H1 (cell line): ENCODE measurements at regions not wholly inside any gene's neighbourhood (a gene's known extent, or its start where the extent isn't known, plus 50 kb on each side); places are given as distances from the start of the nearest gene placed in this dataset.

Experiments
- CTCF ChIA-PET: fragments of 300-600 bp; sonication (Branson Sonifier 250); formaldehyde crosslinking; loops from one replicate; lab custom pipeline; 2021; ENCODE audit not compliant: partially characterized antibody; lab: Charles Lee
- POLR2A ChIA-PET: fragments of 300-600 bp; sonication (Branson Sonifier 250); formaldehyde crosslinking; loops from one replicate; lab custom pipeline; 2021; ENCODE audit warnings: inconsistent platforms; ENCODE audit not compliant: partially characterized antibody; lab: Charles Lee
- DNase-seq, 2 experiments: peaks; one replicate each; pipeline versions ENCODE4 v3.0.0 to v3.0.0-alpha.2; 2010 to 2022; ENCODE audit warnings: low spot score in 2 of 2, low read depth in 1 of 2, mixed read lengths in 1 of 2
- FAIRE-seq: peaks from 2 replicates; lab custom pipeline; 2011; peaks lifted over from hg19 to GRCh38; lab: Jason Lieb, UNC
- H2AFZ ChIP-seq: 2 replicates; pipeline ENCODE4 v1.8.1; 2012; ENCODE audit warnings: low read length, inconsistent platforms
- H2AK5ac ChIP-seq: 2 replicates; pipeline ENCODE4 v1.6.1; 2013; ENCODE audit warnings: low read depth, low read length
- H2BK120ac ChIP-seq: replicated peaks from 2 replicates; pipeline ENCODE3; 2013; ENCODE audit warnings: low read depth, low read length, inconsistent platforms
- H2BK12ac ChIP-seq: 2 replicates; pipeline ENCODE4 v1.6.1; 2013; ENCODE audit warnings: low read depth, low read length
- H2BK15ac ChIP-seq: 2 replicates; pipeline ENCODE4 v1.6.1; 2013; ENCODE audit warnings: low read length
- H2BK20ac ChIP-seq: 2 replicates; pipeline ENCODE4 v1.6.1; 2013; ENCODE audit warnings: low read length
- H2BK5ac ChIP-seq: 2 replicates; pipeline ENCODE4 v1.6.1; 2013; ENCODE audit warnings: low read depth, low read length
- H3K14ac ChIP-seq: 2 replicates; pipeline ENCODE4 v1.6.1; 2013; ENCODE audit warnings: inconsistent platforms; ENCODE audit not compliant: insufficient read length
- H3K18ac ChIP-seq: 2 replicates; pipeline ENCODE4 v1.6.1; 2013; ENCODE audit warnings: low read length; ENCODE audit errors: extremely low read depth
- H3K23ac ChIP-seq: 2 replicates; pipeline ENCODE4 v1.6.1; 2013; ENCODE audit warnings: inconsistent platforms; ENCODE audit not compliant: insufficient read length
- H3K23me2 ChIP-seq: 2 replicates; pipeline ENCODE4 v1.6.1; 2013; ENCODE audit warnings: low read depth, low read length
- H3K27ac ChIP-seq: 2 replicates; pipeline ENCODE4 v1.6.1; 2011; ENCODE audit warnings: low read depth, low read length, inconsistent platforms
- H3K27me3 ChIP-seq, 4 experiments: replicated peaks in 1 of 4; 1 replicate in 1 of 4; 2 replicates in 3 of 4; pipeline versions ENCODE4 v1.6.1 to v1.8.1; 2011 to 2013; ENCODE audit warnings: low read length in 3 of 4, mild to moderate bottlenecking in 3 of 4, inconsistent platforms in 2 of 4, mixed read lengths in 2 of 4, moderate library complexity in 1 of 4; ENCODE audit not compliant: control insufficient read depth in 3 of 4, insufficient read depth in 3 of 4; ENCODE audit errors: extremely low read depth in 1 of 4
- H3K36me3 ChIP-seq, 4 experiments: 2 replicates each; pipeline versions ENCODE4 v1.6.1 to v1.8.1; 2011 to 2013; ENCODE audit warnings: mild to moderate bottlenecking in 4 of 4, low read length in 3 of 4, moderate library complexity in 2 of 4, control low read depth in 1 of 4, inconsistent platforms in 1 of 4; ENCODE audit not compliant: insufficient read depth in 4 of 4, control insufficient read depth in 2 of 4
- H3K4ac ChIP-seq: replicated peaks from 2 replicates; pipeline ENCODE3; 2013; ENCODE audit warnings: low read length, low read depth, mixed read lengths, inconsistent platforms; ENCODE audit not compliant: insufficient read length
- H3K4me1 ChIP-seq, 4 experiments: replicated peaks in 1 of 4; 1 replicate in 1 of 4; 2 replicates in 3 of 4; pipeline versions ENCODE4 v1.6.1 to v1.8.1; 2011 to 2013; ENCODE audit warnings: low read length in 3 of 4, inconsistent platforms in 2 of 4, mixed read lengths in 1 of 4; ENCODE audit not compliant: insufficient read depth in 4 of 4, control insufficient read depth in 3 of 4
- H3K4me2 ChIP-seq, 2 experiments: 2 replicates each; pipeline versions ENCODE4 v1.6.1 to v1.8.1; 2011 to 2013; ENCODE audit warnings: low read depth in 2 of 2, low read length in 2 of 2, control low read depth in 1 of 2, inconsistent platforms in 1 of 2, mild to moderate bottlenecking in 1 of 2; ENCODE audit not compliant: insufficient read depth in 1 of 2
- H3K4me3 ChIP-seq, 4 experiments: fragments of 200-600, 300-600 bp in 1 of 4; sonication (generic), shearing (Covaris generic), sonication (Bioruptor Twin) in 1 of 4; 2 replicates each; pipeline versions ENCODE4 v1.5.1 to v1.8.1; 2011 to 2016; ENCODE audit warnings: low read length in 4 of 4, low read depth in 3 of 4, control low read depth in 2 of 4, inconsistent platforms in 2 of 4, mild to moderate bottlenecking in 2 of 4, mixed read lengths in 1 of 4, moderate library complexity in 1 of 4; ENCODE audit not compliant: insufficient read depth in 2 of 4; ENCODE audit errors: extremely low read depth in 1 of 4
- H3K56ac ChIP-seq: replicated peaks from 2 replicates; pipeline ENCODE3; 2013; ENCODE audit warnings: low read depth, mild to moderate bottlenecking, mixed read lengths, low read length, inconsistent platforms; ENCODE audit not compliant: insufficient read length
- H3K79me1 ChIP-seq: 2 replicates; pipeline ENCODE4 v1.6.1; 2013; ENCODE audit warnings: low read depth, low read length, control low read depth
- H3K79me2 ChIP-seq, 2 experiments: 2 replicates each; pipeline versions ENCODE4 v1.6.1 to v1.8.1; 2012 to 2013; ENCODE audit warnings: low read length in 2 of 2, mild to moderate bottlenecking in 2 of 2, inconsistent platforms in 1 of 2; ENCODE audit not compliant: insufficient read depth in 2 of 2, control insufficient read depth in 1 of 2
- H3K9ac ChIP-seq, 4 experiments: replicated peaks in 1 of 4; 1 replicate in 1 of 4; 2 replicates in 3 of 4; pipeline versions ENCODE4 v1.6.1 to v1.8.1; 2011 to 2013; ENCODE audit warnings: low read depth in 3 of 4, low read length in 3 of 4, control low read depth in 2 of 4, mild to moderate bottlenecking in 2 of 4, moderate library complexity in 2 of 4, inconsistent platforms in 1 of 4; ENCODE audit errors: extremely low read depth in 1 of 4
- H3K9me3 ChIP-seq, 2 experiments: 2 replicates each; pipeline versions ENCODE4 v1.6.1 to v1.8.1; 2012 to 2013; ENCODE audit warnings: mild to moderate bottlenecking in 2 of 2, moderate library complexity in 2 of 2, control low read depth in 1 of 2, inconsistent platforms in 1 of 2, low read depth in 1 of 2, low read length in 1 of 2, mixed read lengths in 1 of 2; ENCODE audit not compliant: insufficient read depth in 2 of 2
- H4K20me1 ChIP-seq, 2 experiments: replicated peaks in 1 of 2; 2 replicates each; pipeline versions ENCODE3 to v1.8.1; 2011 to 2013; ENCODE audit warnings: inconsistent platforms in 2 of 2, low read length in 2 of 2, mild to moderate bottlenecking in 1 of 2; ENCODE audit not compliant: insufficient read depth in 2 of 2, control insufficient read depth in 1 of 2
- H4K5ac ChIP-seq: 2 replicates; pipeline ENCODE4 v1.6.1; 2013; ENCODE audit warnings: low read length, low read depth, mixed read lengths, inconsistent platforms; ENCODE audit not compliant: insufficient read length
- H4K8ac ChIP-seq: 2 replicates; pipeline ENCODE4 v1.8.0; 2013; ENCODE audit warnings: mild to moderate bottlenecking, moderate library complexity, low read length, inconsistent platforms; ENCODE audit not compliant: insufficient read depth; ENCODE audit errors: extremely low read depth
- H4K91ac ChIP-seq: replicated peaks from 2 replicates; pipeline ENCODE3; 2013; ENCODE audit warnings: low read length, mixed read lengths, inconsistent platforms; ENCODE audit not compliant: insufficient read length
- PHF8 ChIP-seq: fragments of 200-600 bp; sonication (generic); conservative IDR thresholded peaks from 2 replicates; pipeline ENCODE4 v1.7.1; 2012; ENCODE audit warnings: low read depth, mild to moderate bottlenecking, inconsistent platforms, low read length, moderate library complexity
- RAD21 ChIP-seq, 2 experiments: IDR thresholded peaks in 1 of 2; conservative IDR thresholded peaks in 1 of 2; 2 replicates each; pipeline ENCODE4 v1.6.1; 2011; ENCODE audit warnings: low read depth in 2 of 2, low read length in 2 of 2, improper control_type of control experiment in 1 of 2, inconsistent platforms in 1 of 2, mild to moderate bottlenecking in 1 of 2, moderate library complexity in 1 of 2
- WGBS, 2 experiments: shearing (Covaris generic) in 1 of 2; methylation state at CpG; one replicate each; pipeline versions ENCODE4 v1.1.6 to v1.1.7; 2013 to 2015; ENCODE audit warnings: low lambda C conversion rate in 2 of 2, mixed read lengths in 2 of 2, inconsistent platforms in 1 of 2, low coverage in 1 of 2, missing lambda C conversion rate in 1 of 2; ENCODE audit not compliant: insufficient replicate concordance in 2 of 2, insufficient coverage in 1 of 2, insufficient read length in 1 of 2; ENCODE audit errors: extremely low coverage in 1 of 2, missing lambda C conversion rate in 1 of 2; 5-methylcytosine and 5-hydroxymethylcytosine counted together

- Histone ChIP-seq H2BK20ac (no peak overlapping the region), H3K18ac (no peak overlapping the region), H3K14ac (no peak overlapping the region), H3K23me2 (no peaks in the 10 kb centered on the region; the same call in 1 of the 2 replicates), H2BK120ac (no peak overlapping the region), H3K56ac (no peak overlapping the region), H3K4ac (no peak overlapping the region), H4K5ac (no peak overlapping the region), H3K4me2 (no peak overlapping the region), H3K9ac (peak overlapping the region in 1 of 4 experiments; percentile 34; a peak in 1 of 7 replicates), H3K79me1 (no peaks in the 10 kb centered on the region), H2AFZ (no peak overlapping the region), H2BK5ac (no peak overlapping the region), H4K91ac (no peak overlapping the region), H2BK15ac (no peak overlapping the region), H3K4me1 (no peaks in the 10 kb centered on the region), H3K36me3 (no peaks in the 10 kb centered on the region; a peak in 1 of 8 replicates), H4K20me1 (peaks cover 0 to 2% of the 10 kb centered on the region in 2 experiments), H3K9me3 (no peaks in the 10 kb centered on the region), H2AK5ac (no peak overlapping the region), H3K27ac (no peak overlapping the region), H2BK12ac (no peak overlapping the region), H3K4me3 (no peak overlapping the region), H4K8ac (no peak overlapping the region), H3K27me3 (no peaks in the 10 kb centered on the region), H3K79me2 (no peaks in the 10 kb centered on the region), H3K23ac (no peak overlapping the region)
- 90% methylated on average over 2 of the region's 2 CpGs; no CpG with 5 or more reads in 1 of the 2 experiments for WGBS, 2 experiments
- DNase-seq: no peak
- no peak for TF ChIP-seq RAD21 (IDR thresholded peaks at IDR 0.05 in 1 of 2, conservative IDR thresholded peaks at IDR 0.05 in 1 of 2; ENCODE audit: low read depth in 2 of 2, low read length in 2 of 2)
- no peak for TF ChIP-seq PHF8
- ChIA-PET POLR2A (no interaction called here), CTCF (interaction anchor here (1.1 kb wide), 1 partner anchor 162 kb away, joined by 3 read pairs; no protein-coding TSS in a partner anchor)
- FAIRE-seq: no peak
Measured at GRCh38 chr3:168459226-168459784, 363.6 kb upstream of the GOLIM4 start.
